CD4-positive, alpha-beta T cell treated with Interleukin-21 for 1 hour (primary cell): ENCODE measurements at regions not wholly inside any gene's neighbourhood (a gene's known extent, or its start where the extent isn't known, plus 50 kb on each side); places are given as distances from the start of the nearest gene placed in this dataset.
"Not testable (repeated sequence)": the region's sequence is repeated elsewhere in the genome, so short reads cannot be mapped to it uniquely, and the experiment has no call there.

Experiments
- DNase-seq: peaks from one replicate; pipeline ENCODE4 v3.0.0-alpha.2; 2020

GRCh38 chr3:157856078-157856939, 249.9 kb downstream of the SHOX2 start:
- DNase-seq, result no peak

- not testable (repeated sequence) for DNase-seq
Measured at GRCh38 chr3:157845839-157846238, 260.4 kb downstream of the SHOX2 start.

- no peak for DNase-seq
Measured at GRCh38 chr3:157844800-157845565, 261.2 kb downstream of the SHOX2 start.

GRCh38 chr3:157844216-157844615, 262.0 kb downstream of the SHOX2 start:
- no peak for DNase-seq

- no peak for DNase-seq
Measured at GRCh38 chr3:157841029-157841428, 265.2 kb downstream of the SHOX2 start.

GRCh38 chr3:157840564-157840963, 265.7 kb downstream of the SHOX2 start:
- no peak for DNase-seq

- no peak for DNase-seq
Measured at GRCh38 chr3:157838457-157838856, 267.8 kb downstream of the SHOX2 start.

- DNase-seq, result no peak
Measured at GRCh38 chr3:157837336-157837735, 268.9 kb downstream of the SHOX2 start.

GRCh38 chr3:157836022-157836421, 270.2 kb downstream of the SHOX2 start:
- no peak for DNase-seq

GRCh38 chr3:157832588-157832987, 273.6 kb downstream of the SHOX2 start:
- DNase-seq, result no peak

GRCh38 chr3:157830556-157831236, 275.5 kb downstream of the SHOX2 start:
- DNase-seq, result no peak

- DNase-seq, result no peak
Measured at GRCh38 chr3:157829786-157830185, 276.4 kb downstream of the SHOX2 start.

- no peak for DNase-seq
Measured at GRCh38 chr3:157824281-157824680, 281.9 kb downstream of the SHOX2 start.

- DNase-seq, result no peak
Measured at GRCh38 chr3:157823050-157823449, 283.2 kb downstream of the SHOX2 start.

GRCh38 chr3:157820157-157820517, 286.1 kb downstream of the SHOX2 start:
- DNase-seq, result no peak

- DNase-seq, result no peak
Measured at GRCh38 chr3:157819270-157820156, 286.7 kb downstream of the SHOX2 start.

GRCh38 chr3:157816896-157817295, 289.3 kb downstream of the SHOX2 start:
- DNase-seq, result no peak

GRCh38 chr3:157816296-157816695, 289.9 kb downstream of the SHOX2 start:
- no peak for DNase-seq

GRCh38 chr3:157815739-157816138, 290.5 kb downstream of the SHOX2 start:
- no peak for DNase-seq

GRCh38 chr3:157810924-157811718, 295.1 kb downstream of the SHOX2 start:
- no peak for DNase-seq

GRCh38 chr3:157807280-157807679, 298.9 kb downstream of the SHOX2 start:
- no peak for DNase-seq

- DNase-seq, result no peak
Measured at GRCh38 chr3:157805538-157805937, 300.7 kb downstream of the SHOX2 start.
